C4-2B (cell line): ENCODE measurements at regions not wholly inside any gene's neighbourhood (a gene's known extent, or its start where the extent isn't known, plus 50 kb on each side); places are given as distances from the start of the nearest gene placed in this dataset.

Experiments used
- CTCF ChIP-seq: fragments of 450-650 bp; conservative IDR thresholded peaks from 2 replicates; pipeline ENCODE4 v1.5.1; 2017; ENCODE audit warnings: mild to moderate bottlenecking
- ZFX ChIP-seq: fragments of 450-650 bp; IDR thresholded peaks from 2 replicates; pipeline ENCODE4 v1.6.1; 2017

- no peak for TF ChIP-seq CTCF
- TF ChIP-seq ZFX: no peak
Measured at GRCh38 chr17:5892921-5893675, 177.1 kb upstream of the WSCD1 start.
